Muscle of arm (tissue), 1 donor: ENCODE measurements at regions not wholly inside any gene's neighbourhood (a gene's known extent, or its start where the extent isn't known, plus 50 kb on each side); places are given as distances from the start of the nearest gene placed in this dataset.
"Not testable (repeated sequence)": the region's sequence is repeated elsewhere in the genome, so short reads cannot be mapped to it uniquely, and the experiment has no call there.

Experiments used
- DNase-seq: peaks from one replicate; pipeline ENCODE4 v3.0.0-alpha.2; 2013

DNA sequence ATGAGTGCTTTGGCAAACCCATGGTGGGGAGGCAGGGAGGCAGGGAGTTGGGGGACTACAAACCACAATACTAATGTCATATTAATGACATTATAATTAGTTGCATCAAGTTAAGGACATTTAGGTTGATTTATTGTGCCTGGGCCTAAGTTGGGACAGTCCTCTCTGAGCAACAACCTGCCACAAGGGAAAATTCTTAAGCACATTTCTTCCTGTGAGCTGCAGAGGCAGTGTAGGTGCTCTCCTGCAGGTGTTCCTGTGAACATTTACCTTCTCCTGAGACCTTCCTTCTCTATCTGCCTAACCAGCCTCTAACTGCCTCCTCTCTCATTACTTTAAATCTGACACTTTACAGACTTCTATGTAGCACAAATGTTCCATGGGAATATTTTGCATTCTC is 1830.0 kb upstream of the AGA start:
- no peak for DNase-seq

DNA sequence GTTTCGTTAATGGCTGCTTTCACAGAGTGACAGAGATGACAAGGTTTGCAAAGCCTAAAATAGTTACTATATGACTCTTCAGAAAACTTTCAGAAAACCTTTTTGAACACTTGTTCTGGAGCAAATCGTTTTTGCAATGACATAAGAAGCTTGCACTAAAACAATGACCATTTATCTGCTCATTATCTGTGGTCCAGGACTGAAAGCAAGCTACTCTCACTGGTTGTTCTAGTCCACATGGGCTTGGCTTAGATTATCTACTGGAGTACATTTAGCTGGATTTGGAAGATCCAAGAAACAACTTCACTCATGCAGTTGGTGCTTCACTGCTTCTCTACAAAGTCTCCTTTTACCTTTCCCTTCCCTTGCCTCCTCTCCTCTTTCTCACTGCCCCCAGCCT is 1836.4 kb upstream of the AGA start:
- DNase-seq = no peak

DNA sequence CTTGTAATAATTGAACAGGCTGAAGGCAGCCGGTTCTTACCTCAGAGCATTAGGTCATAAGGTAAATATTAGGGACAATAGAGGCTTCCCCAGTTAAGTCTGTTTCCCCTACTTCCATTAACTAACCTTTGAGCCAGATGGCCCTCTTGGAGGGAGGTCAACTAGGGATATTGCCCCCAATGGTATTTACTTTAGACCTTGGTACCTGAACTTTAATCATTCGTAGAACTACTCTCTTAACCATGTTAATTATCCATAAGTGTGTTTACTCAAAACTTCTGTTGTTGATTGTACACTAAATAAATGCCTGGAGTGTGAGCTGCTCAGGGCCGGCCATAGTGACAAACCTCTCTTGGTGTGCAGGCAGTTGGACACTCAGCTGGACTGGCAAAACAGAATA is 1843.5 kb upstream of the AGA start:
- no peak for DNase-seq

DNA sequence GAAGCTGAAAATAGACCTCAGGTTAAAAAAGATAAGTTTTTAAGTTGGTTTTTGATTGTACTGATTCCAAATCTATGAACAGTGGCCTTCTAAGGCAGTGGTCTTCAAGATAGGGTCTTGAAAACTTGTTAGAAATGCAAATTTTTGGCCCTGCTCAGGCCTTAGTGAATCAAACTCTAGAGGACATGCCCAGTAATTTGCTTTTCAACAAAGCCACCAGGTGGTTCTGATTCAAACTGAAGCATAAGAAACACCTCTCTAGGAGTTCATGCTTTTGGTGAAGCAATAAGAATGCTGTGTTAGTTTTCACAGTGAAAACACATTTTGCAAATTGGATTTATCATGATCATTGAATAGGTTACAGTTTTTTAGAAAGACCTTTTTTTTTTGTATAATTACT is 1849.4 kb upstream of the AGA start:
- no peak for DNase-seq

DNA sequence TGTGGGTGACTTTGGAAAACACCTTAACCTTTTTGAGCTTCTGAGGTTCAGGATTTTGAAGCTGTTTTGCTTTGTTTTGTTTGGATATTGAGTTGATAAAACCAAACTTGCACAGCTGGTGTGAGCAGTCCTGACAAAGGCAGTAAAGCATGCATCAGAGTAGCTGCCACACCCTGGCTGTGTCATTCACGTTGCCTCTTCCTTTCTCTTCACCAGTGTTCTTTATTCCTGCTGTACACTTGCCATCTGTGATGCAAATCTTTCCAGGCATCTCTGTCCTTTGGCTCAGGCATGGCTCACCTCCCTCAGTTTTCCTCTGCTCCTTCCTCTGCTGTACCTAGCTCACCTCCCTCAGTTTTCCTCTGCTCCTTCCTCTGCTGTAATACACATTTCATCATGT is 1850.2 kb upstream of the AGA start:
- no peak for DNase-seq

DNA sequence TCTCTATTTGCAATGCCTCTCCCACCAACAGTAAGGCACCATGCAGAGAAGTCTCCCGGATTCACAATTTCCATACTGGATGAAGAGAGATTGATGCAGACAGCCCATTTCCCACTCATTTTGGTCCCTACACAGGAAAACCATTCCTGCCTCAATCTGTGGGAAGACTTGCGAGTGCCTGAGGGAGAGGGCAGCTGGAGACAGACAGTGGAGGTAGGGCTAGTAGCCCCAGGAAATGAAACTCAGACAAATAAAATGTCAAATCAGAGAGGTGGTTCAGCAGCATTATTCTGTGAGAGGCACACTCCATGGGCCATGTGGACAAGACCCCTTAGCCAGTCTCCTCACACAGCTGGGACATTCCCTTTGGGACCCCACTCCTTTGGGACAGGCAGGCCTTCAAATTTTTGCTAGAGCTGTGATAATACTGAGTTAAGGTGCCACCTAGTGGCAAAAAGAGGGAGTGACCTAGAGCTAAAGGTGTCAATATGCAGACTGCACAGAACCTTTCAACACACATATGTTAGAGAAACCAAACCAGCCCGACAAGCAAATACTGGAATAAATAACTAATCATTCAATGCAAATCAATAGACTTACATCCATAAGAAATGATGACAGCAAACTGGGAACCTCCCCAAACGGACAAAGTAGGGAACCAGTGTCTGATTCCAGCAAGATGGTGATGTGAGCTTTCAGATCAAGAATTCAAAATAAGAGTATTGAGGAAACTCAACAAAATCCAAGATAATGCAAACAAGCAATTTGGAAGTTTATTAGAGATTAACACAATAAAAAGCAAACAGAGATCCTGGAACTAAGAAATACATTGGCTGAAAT is 1865.3 kb upstream of the AGA start:
- DNase-seq = no peak

DNA sequence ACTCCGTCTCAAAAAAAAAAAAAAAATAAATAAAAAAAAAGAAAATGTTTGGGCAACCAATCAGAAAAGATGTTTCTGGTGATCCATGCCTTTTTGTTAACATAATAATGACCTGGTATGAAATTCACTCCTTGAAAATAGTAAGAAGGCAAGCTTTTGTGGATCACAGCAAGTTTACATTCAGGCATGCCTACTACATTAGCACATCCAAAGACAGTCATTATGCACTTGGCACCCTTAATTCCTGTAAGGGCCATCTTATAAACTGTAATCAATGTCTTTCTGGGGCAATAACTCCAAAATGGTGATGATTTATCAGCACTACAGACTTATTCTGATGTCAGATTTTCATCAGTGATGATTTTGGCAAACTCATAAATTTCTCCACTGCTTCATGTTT is 1871.6 kb upstream of the AGA start:
- no peak for DNase-seq

DNA sequence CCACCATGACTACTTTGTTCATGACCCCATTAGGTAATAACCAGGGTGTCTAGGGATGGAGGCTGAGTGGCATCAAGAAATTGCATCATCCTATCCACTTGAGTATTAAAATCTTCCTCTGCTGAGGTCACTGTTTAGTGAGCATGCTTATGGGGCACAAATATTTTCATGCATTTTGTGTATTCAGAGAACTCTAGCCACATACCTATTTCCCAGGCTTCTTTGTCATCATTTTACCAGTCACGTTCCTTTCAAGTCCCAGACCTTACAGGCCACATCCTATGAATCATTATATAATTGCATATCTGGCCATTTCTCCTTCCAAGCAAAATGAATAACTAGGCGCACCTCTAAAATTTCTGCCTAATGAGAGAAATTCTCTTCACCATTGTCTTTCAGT is 1882.9 kb upstream of the AGA start:
- no peak for DNase-seq

DNA sequence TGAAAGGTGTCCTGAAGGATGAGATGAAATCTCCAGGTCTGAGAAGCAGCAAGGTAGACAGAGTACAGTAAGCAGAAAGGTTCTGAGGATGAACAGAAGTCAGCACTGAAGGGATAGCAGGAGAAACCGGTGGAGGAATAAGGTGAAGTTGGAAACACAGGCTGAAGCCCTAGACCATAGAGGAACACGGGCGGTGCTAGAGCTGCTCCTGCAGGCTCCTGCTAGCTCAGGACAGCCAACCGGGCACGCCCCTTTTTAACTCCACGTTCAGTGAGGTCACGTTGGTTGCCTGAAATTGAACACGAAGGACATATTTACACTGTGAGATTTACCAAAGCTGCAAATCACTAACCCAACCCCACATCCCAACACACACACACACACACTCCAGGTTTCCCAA is 1886.4 kb upstream of the AGA start:
- no peak for DNase-seq

DNA sequence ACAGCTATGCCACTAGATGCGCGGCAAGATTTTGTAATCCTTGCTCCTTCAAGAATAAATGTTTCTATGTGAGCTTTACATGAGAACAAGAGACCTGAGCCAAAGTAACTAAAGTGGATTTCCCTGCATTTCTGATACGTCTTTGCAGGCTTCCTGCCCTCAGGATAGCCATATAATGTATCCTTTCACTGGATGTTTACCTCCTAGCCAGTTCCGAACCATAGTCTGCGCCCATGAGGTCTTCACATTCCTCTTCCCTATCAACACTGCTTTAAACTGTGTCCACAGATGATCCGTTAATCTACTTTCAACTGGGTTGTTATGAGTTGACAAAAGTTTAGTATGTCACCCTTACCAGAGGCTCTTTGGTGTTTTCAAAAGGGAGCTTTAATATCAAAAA is 1889.1 kb upstream of the AGA start:
- no peak for DNase-seq

DNA sequence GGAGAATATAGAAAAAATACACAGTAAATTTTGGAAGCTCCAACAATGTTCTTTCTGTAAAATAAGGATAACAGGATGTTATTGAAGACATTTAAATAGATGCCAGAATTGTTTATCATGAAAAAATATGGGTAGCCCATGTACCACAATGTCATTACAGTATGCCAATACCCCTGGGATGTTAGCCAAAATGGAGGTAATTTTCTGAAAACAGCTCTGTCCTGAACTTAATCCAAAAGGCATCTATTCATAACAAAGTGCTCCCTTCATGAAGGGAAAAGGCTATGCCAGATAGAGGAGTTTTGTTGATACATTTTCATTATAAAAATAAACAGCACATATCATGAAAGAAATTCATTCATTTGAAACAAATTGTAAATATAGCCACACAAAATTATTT is 1902.6 kb upstream of the AGA start:
- DNase-seq = no peak

DNA sequence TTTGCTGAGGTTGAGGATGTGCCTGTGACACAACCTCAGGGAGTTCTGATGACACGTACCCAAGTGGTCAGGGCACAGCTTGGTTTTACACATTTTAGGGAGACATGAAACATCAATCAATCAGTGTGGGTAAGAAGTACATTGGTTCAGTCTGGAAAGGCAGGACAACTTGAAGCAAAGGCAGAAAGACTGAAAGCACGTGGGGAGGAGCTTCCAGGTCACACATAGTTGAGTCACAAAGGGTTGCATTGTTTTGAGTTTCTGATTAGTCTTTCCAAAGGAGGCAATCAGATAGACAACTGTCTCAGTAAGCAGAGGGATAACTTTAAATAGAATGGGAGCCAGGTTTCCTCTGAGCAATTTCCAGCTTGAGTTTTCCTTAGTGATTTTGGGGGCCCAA is 1910.0 kb upstream of the AGA start:
- DNase-seq = no peak

DNA sequence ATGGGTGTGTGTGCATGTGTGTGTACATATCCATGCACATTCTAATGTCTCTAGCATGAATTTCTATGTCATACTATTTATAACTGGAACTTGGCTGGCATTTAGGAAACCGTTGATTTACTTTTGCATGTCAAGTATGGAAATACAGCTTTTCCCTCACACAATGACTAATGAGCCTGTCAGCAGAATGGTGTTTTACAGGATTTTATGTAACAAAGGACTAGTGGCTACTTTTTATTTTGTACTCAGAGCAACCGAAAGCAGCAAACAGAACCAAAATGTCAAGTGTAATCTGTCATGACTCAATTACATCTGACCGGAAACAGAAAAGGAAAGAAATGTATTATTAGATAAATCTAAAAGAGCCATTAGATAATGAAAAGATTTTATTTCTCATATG is 1911.5 kb upstream of the AGA start:
- no peak for DNase-seq

DNA sequence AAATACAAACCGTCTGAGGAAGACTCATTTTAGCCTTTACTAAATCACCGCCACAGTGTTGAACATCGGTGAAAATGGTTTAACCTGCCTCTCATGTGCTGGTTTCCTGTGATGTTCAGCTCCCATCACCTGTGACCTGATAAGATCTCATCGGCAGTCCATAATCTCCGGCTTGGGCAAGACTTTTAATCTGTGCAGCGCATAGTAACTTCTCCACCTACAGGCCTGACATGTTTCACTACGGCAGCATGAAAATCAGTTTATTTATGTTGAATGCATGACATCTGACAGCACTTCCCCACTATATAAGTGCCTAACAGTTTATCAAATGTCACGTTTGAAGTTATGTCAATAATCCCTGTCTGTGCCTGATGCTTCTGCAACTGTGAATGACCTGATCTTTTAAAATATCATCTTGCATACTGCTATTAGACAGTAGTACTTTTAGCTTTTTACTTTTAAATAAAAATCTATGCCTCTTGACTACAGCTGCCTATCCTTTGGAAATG is 1919.8 kb upstream of the AGA start:
- no peak for DNase-seq

DNA sequence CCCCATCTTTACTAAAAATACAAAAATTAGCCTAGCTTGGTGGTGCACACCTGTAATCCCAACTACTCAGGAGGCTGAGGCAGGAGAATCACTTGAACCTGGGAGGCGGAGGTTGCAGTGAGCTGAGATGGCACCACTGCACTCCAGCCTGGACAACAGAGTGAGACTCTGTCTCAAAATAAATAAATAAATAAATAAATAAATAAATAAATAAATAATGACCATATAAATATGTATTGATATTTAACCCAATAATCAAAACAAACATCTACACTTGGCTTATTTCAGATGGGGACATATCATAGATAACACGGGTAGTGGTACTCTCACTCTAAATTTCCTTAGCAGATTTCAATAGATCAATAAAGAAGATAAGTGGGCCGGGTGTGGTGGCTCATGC is 1923.7 kb upstream of the AGA start:
- not testable (repeated sequence) for DNase-seq

DNA sequence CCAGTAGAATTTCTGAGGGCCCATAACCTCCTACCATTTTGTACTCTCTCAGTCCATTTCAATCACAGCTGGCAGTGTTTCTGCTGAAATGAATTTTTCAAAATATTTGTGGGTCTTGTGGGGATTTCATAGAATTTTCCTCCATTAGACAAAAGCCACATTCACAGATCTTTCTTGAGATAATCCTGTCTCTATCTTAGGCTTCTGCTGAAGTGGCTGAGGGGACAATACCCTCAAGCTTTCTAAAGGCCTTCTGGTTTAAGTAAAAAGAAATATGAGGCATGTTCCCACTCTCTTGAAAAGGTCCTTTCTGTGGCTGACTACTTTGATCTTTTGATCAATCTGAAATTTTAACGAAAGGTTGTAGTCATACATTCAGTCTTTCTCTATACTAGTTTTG is 1930.0 kb upstream of the AGA start:
- no peak for DNase-seq

DNA sequence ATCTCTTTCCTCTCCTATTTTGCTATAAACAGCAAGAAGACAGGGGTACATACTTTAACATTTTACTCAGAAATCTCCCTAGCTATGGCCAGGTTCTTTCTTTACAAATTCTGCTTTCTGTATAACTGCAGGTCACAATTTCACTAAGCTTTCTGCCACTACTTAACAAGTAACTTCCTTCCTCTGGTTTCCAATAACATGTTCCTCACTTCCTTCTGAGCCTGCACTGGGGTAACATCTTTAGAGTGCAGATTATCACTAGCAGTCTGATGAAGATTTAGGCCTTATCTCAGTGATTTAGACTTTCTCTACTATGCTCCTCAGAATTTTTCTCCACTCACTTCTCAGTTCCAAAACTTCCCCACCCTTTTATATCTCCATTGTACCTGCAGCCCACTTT is 1930.5 kb upstream of the AGA start:
- DNase-seq = no peak

DNA sequence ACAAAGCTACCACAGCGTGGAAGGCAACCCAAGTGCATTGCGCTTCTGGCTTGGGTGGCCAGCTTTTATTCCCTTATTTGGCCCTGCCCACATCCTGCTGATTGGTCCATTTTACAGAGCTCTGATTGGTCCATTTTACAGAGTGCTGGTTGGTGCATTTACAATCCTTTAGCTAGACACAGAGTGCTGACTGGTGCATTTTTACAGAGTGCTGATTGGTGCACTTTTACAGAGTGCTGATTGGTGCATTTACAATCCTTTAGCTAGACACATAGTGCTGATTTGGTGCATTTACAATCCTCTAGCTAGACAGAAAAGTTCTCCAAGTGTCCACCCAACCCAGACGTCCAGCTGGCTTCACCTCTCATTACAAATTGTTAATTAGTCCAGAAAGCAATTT is 1936.6 kb upstream of the AGA start:
- DNase-seq = not testable (repeated sequence)

DNA sequence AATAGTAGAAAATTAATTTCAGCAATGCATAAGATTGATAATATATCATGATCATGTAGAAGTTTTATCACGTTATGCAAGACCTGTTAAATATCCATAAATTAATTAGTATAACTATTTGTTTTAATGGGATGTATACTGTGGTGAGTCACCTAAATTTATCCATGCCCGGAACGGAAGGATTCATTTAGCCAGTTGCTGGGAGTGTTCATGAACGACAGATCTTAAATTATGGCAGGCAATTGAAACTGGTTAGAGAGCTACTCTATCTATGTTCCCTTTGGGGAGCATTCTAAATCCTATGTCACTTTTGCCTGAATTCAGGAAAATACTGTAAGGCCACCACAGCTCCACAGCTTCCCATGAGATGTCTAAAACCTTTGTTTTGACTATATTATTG is 1950.5 kb upstream of the AGA start:
- no peak for DNase-seq

DNA sequence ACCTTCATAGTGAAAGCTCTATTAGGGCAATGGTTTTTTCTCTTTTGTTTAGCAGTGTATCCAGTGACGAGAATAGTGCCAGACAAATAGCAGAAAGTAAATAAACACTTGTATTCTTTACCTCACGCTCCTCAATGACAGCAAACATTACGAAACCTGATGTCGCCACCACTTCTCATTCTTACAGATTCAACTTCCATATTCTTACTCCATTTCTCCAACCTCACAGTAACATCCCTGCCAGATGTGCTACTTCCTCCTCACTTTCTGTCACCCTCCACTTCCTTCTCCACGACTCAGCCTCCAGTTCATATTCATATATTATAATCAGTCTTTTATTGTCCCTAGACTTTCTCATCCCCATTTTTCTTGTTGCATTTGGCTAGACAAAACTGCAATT is 1956.2 kb upstream of the AGA start:
- no peak for DNase-seq

DNA sequence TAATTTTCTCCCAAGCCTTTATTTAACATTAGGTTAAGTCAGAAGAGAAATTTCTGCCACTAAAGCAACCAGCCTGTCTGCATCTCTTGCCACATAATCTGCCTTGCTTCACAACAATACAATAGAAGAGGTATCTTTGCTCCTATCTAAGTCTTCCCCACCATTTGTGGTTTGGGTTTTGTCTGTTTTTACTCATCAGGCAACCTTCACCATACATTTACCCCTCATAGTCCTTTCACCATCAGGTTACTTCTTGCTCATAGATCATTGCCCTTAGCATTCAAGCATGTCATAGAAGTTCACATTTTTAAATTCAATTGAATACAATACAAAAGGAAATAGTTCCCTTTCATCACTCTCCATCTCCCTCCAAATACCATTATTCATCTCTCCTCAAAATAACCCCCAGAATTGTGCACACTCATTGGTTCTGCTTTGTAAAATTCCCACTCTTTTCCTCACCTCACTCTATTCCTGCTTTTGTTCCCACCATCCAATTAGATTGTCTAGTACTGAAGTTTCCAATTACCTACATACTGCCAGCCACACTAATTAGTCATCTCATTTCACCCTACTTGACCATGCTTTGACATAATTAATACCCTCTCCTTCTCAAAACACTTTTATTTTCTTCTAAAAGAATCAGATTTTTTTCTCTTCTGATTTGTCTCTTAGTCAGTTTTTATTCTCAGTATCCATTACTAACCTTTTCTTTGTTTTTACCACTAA is 1957.0 kb upstream of the AGA start:
- DNase-seq = no peak

DNA sequence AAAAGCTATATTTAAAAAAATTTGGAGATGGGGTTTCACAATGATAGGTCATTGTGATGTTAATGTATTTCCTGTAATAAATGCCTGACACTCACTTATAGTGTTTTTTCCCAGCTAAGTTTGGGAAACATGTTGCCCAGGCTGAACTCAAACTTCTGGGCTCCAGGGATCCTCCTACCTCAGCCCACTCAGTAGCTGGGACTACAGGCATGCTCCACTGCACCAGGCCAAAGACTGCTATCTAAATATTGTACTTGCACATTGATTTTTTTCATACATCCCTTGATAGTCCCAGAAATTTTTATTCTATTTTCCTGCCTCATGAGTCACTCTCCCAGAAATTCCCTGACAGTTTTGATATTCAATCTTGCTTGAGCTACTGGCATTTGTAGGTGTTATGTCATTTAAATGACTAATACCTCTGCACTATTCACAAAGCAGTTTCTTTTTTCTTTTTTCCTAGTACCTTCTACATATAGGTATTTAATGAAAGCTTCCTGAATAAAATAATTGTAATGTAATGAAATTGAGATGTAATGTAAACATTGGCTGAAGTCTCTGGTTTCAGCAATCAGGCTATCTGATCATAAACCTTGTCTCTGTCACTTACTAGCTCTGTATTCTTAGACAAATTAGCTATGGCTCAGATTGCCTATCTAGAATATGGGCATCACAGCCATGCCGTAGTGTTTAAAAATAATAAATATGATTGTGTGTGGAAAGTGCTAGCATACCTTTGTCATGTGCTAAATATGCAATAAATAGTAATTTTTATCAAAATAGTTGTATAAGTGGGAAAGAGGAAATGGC is 1973.0 kb upstream of the AGA start:
- DNase-seq = no peak

DNA sequence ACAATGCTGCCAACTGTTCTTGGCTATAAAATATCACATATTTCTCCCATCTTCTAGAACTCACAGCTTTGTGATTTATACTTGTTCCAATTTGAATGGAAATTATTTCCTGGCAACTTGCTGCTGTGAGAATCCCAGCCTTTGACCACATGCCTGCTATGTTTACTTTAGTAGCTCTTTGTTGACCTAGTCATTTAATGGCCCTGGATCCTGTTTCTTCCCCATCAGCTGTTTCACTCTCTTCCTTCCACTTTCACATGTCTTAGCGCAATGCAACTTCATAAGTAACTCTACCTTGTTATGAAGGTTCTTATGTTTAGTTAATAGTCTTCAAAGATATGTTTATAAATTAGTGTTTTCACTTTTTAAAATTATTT is 1973.6 kb upstream of the AGA start:
- no peak for DNase-seq
